NCI-H1694 (cell line): ENCODE measurements at regions not wholly inside any gene's neighbourhood (a gene's known extent, or its start where the extent isn't known, plus 50 kb on each side); places are given as distances from the start of the nearest gene placed in this dataset.

Source experiments
- DNase-seq: peaks from one replicate; lab custom pipeline; 2025; lab: John Stamatoyannopoulos, UW

DNA sequence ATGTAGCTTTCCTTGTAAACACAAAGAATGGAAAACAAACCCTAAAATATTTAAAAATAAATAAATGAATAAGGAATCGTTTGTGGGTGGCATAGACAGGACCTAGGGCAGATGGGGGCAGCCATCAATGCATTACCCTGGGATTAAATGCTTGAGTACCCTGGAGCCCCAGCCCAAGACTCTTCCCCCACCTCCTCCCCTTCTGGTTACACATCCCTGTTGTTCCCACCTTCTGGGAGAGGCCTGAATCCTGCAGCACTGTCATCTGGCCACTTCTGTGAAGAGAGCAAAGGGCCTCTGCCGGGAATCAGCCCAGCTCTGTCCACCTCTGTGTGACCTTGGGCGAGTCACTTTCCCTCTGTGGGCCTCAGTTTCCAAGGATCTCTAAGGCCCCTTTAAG, 61.6 kb upstream of the COL13A1 start:
- no peak for DNase-seq

DNA sequence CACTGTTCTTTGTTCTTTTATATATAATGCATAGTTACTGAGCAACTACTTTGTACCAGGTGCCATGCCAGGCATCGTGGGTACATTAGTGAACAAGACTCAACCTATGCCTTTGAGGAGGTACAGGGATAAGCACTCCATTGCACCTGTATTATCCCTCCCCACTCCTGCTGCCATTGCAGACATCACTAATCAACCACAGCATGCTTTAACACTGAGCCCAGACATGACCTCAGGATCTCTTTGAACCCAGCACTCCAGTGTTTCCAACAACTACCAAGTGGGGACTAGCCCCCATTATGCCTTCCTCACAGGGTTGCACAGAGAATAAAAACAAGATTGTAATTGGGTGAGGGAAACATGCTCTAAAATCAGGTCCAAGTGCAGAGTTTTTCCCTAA, 60.5 kb upstream of the COL13A1 start:
- no peak for DNase-seq

GRCh38 chr10:69741671-69742355, 59.9 kb upstream of the COL13A1 start:
- no peak for DNase-seq

GRCh38 chr10:69742356-69742695, 59.4 kb upstream of the COL13A1 start:
- no peak for DNase-seq

GRCh38 chr10:69742928-69743602, 58.6 kb upstream of the COL13A1 start:
- no peak for DNase-seq

DNA sequence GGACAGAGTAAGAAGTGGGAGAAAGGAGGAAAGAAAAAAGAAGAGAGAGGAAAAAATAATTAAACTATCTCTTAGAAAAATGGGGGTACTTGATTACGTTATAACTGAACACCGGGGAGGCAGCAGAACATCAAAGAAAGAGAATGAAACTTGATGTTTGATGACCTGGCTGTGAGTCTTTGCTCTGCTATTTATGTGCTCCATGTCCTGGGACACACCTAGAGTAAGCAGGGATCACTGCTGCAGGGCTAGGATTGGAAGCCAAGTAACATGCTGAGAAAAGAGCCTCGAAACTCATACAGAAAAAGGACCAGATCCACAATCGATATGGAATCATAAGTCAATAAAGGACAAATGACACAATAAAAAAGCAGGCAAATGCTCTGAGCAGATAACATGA, 56.7 kb upstream of the COL13A1 start:
- DNase-seq: no peak

DNA sequence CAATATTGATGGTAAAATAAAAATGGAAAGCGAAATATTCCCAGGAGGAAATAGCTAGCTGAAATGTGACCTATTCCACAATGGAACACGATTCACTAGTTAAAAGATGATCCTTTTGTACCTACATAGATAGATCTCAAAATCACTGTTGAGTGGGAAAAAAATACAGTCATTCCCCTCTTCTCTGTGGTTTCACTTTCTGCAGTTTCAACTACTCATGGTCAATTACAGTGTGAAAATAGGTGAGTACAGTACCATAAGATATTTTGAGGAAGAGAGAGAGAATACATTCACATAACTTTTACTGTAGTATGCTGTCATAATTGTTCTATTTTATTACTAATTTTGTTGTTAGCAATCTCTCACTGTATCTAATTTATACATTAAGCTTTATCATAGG, 56.0 kb upstream of the COL13A1 start:
- DNase-seq: no peak

- DNase-seq: no peak
Measured at GRCh38 chr10:69747179-69747578, 54.5 kb upstream of the COL13A1 start.

- DNase-seq: no peak
Measured at GRCh38 chr10:69748621-69749020, 53.1 kb upstream of the COL13A1 start.

DNA sequence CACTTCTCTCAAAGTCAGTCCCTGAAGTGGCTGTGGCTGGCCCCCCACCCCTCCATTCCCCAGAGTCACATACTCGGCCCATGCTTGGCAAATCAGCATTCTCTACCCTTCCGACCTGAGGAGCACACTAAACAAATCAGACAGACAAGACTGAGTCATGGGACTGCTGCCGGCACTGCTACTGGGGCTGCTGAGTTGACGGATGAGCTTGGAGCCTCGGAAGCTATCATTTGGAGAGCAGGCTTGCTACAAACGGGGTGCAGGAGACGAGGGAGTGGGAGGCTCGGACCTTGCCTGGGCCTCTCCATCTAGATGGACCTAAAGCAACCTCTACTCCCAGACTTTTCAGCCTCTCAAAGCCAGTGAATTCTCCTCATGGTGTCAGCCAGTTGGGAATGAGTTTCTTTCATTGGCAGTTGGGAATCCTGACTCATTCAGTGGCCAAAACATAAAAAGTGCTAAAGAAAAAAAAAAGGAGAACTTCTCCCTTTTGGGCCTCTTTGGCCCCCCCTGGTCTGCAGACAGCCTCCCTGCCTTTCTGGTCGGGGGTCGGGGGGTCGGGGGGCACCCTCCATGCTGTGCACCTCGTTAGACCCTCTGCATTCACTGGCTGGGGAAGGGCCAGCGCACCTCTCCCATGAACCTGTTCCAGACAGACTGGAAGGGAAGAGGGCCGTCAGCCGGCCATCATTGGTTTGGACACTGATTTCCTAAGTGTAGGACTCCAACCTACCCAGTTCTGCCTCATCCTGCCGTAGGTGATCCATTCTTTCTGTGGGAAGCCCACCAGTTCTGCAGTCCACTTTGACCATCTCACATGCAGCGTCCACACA, 52.3 kb upstream of the COL13A1 start:
- no peak for DNase-seq

DNA sequence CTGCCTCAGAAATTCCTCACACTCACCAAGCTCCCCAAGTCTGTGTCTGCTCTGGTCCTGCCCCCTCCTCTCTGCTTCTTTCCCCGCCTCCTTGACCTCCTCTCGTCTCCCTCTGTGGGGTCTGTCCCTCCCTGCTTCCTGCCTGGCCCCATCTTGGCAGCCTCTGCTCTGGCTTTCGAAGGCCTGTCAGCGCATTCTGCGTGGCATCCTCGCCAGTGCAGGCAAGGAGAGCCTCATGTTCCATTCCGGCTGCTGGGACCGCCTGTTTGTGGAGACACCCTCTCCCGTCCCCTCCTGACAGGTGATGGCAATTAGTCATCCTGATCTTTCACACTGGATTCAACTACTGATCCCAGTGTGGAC, 51.7 kb upstream of the COL13A1 start:
- no peak for DNase-seq

GRCh38 chr10:69750725-69751124, 51.0 kb upstream of the COL13A1 start:
- DNase-seq: no peak

DNA sequence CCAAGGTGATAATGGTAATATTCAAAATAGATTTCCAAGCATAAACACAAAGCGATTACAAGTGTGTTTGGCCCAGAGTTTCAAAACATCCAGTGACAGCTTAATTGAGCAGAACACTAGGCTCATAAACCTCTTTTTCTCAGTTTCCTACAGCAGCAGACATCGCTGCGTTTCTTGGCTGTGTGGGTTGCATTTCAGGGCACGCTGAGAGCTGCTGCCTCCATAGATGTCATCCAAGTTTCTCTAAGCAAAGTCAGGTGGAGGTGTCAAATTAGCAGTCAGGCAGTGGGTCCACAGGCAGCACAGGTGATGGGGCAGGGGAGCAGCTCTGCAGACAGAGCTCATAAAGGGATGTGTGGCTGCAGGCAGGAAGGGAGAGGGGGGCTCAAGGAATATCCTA, 50.5 kb upstream of the COL13A1 start:
- DNase-seq: no peak
